ENCODE measurements at regions not wholly inside any gene's neighbourhood (a gene's known extent, or its start where the extent isn't known, plus 50 kb on each side); places are given as distances from the start of the nearest gene placed in this dataset.

- Mint-ChIP-seq H3K4me1 (no peaks in the 10 kb centered on the region), H3K36me3 (ENCODE audit: low read depth) (no peaks in the 10 kb centered on the region)
- ATAC-seq (replicated peaks), result no peak
Observed at GRCh38 chr20:19000078-19000477, 186.5 kb downstream of the SCP2D1 start.

DNA sequence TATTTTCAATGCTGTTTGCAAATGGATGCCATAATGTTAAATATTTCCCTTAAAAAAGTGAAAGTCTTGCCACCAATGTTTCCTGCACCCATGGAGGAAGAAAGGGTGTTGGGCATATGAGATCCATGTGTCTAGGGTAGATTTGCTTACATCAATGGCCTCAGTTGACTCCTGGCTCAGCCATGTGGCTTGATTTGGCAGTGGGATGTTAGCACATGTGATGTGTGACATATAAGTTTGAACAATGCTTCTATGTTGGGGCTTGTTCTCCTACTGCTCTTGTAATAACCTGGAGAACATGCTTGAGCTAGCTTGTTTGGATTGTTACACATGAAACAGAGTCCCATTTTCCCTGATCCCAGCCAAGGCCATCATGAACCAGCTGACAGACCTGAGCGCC lies 187.6 kb downstream of the SCP2D1 start:
- Mint-ChIP-seq H3K27ac (no peak overlapping the region), H3K4me3 (no peak overlapping the region), H3K36me3 (ENCODE audit: low read depth) (no peaks in the 10 kb centered on the region), H3K27me3 (no peaks in the 10 kb centered on the region), H3K9me3 (no peaks in the 10 kb centered on the region), H3K4me1 (no peaks in the 10 kb centered on the region)
- no peak for ATAC-seq (replicated peaks)

More at GRCh38 chr20:19000078-19000477, 186.5 kb downstream of the SCP2D1 start:
- no peak overlapping the region for H3K4me3 Mint-ChIP-seq
- no peaks in the 10 kb centered on the region for H3K27me3 Mint-ChIP-seq
- H3K27ac Mint-ChIP-seq, result no peak overlapping the region
- H3K9me3 Mint-ChIP-seq, result no peaks in the 10 kb centered on the region

- Mint-ChIP-seq H3K9me3 (no peaks in the 10 kb centered on the region), H3K27ac (no peak overlapping the region), H3K4me3 (no peak overlapping the region), H3K27me3 (peaks cover 2% of the 10 kb centered on the region), H3K36me3 (ENCODE audit: low read depth) (no peaks in the 10 kb centered on the region), H3K4me1 (no peaks in the 10 kb centered on the region)
- no peak for ATAC-seq (replicated peaks)
Observed at GRCh38 chr20:19003366-19004336, 190.1 kb downstream of the SCP2D1 start.

DNA sequence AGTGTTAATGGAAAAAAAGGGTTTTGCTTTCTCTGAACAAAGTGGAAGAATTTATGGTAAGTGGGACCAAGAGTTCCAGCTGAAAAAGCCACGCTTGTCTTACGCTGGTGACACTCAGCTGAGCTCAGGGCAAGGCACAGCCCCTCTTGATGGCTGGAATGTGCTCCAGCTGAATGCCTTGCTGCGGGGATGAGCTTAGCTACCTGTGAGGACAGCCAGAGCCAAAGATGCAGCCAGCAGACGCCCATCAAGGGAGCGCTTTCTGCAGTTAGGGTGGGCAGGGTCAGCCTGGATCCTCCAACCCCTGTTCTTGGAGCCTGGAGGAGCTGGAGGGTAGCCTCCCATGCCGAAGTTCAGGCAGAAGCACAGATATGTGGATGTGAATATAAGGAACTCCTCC lies 191.4 kb downstream of the SCP2D1 start:
- no peaks in the 10 kb centered on the region for H3K9me3 Mint-ChIP-seq
- ATAC-seq (replicated peaks), result no peak
- no peak overlapping the region for H3K4me3 Mint-ChIP-seq
- no peak overlapping the region for H3K27ac Mint-ChIP-seq
- H3K4me1 Mint-ChIP-seq, result no peaks in the 10 kb centered on the region
- H3K36me3 Mint-ChIP-seq (ENCODE audit: low read depth), result no peaks in the 10 kb centered on the region
- peaks cover 3% of the 10 kb centered on the region for H3K27me3 Mint-ChIP-seq

- H3K9me3 Mint-ChIP-seq, result no peaks in the 10 kb centered on the region
- no peaks in the 10 kb centered on the region for H3K4me1 Mint-ChIP-seq
- peaks cover 3% of the 10 kb centered on the region for H3K27me3 Mint-ChIP-seq
- no peak overlapping the region for H3K27ac Mint-ChIP-seq
- H3K4me3 Mint-ChIP-seq, result no peak overlapping the region
- ATAC-seq (replicated peaks), result no peak
- H3K36me3 Mint-ChIP-seq (ENCODE audit: low read depth), result no peaks in the 10 kb centered on the region
Observed at GRCh38 chr20:19008497-19008896, 194.9 kb downstream of the SCP2D1 start.

DNA sequence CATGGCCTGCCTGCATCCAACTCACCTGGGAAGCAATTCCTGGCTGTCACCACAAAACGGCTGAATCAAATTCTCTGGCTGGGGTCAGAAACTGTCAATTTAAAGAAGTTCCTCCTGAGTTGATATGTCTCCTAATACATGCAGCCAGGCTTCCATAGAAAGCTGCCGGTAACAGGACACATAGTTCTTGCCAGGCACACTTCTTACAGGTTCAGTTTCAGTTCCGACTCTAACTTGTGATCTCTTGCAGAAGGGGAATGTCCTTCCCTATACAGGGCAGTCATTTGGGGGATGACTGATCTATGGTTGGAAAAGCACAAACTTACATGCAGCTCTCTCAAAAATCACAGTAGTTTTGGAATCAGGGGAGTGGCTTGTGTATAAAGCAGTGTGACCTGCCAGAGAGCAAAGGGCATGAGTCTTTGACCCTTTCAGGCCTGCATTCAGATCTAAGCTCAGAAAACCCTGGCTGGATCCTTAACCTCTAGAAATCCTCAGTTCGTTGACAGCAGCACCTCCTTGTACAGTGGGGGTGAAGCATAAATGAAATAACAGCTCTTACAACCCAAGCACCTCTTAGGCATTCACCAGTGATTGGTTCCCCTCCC lies 195.6 kb downstream of the SCP2D1 start:
- Mint-ChIP-seq H3K4me3 (no peak overlapping the region), H3K4me1 (no peaks in the 10 kb centered on the region), H3K27ac (no peak overlapping the region), H3K36me3 (ENCODE audit: low read depth) (no peaks in the 10 kb centered on the region), H3K27me3 (peaks cover 3% of the 10 kb centered on the region), H3K9me3 (no peaks in the 10 kb centered on the region)
- ATAC-seq (replicated peaks), result no peak

DNA sequence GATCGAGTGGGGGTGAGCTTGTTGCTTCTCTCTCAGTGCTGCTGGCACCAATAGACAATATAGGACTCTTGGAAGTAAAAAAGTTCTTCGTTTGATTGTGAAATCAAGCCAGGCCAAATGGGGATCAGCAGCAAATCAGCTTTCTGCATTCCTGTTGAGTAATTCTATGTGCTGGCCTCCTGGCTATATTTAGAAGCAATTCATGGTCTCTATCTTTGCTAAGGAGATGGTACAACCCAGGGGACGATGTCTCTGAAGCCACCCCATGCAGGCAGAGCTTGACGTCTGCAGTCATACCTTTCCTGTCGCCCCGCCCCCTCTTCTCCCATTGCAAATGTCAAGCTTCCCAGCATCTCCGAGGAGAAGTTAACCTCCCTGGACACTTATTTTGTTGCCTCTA lies 199.1 kb downstream of the SCP2D1 start:
- Mint-ChIP-seq H3K4me3 (no peak overlapping the region), H3K27ac (no peak overlapping the region), H3K27me3 (peaks cover 3% of the 10 kb centered on the region), H3K9me3 (no peaks in the 10 kb centered on the region), H3K4me1 (no peaks in the 10 kb centered on the region), H3K36me3 (ENCODE audit: low read depth) (no peaks in the 10 kb centered on the region)
- ATAC-seq (replicated peaks), result no peak

DNA sequence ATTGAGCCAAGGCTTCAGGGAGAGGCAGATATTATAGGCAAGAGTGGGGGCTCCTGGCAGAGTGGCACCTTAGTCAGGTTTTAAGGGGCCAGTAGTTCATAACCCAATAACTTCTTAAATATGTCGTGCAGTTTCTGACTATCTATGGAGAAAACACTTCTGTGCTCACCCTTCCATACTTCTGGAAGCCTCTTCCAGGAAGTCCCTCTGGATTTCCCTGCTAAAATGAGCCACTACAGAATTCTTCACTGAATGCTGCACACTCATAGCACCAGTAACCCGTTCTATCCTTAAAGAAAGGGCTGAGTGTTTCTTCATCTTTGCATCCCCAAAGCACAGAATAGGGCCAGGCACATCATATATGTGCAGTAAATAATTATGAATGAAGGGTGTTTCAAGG lies 198.5 kb upstream of the SLC24A3 start:
- Mint-ChIP-seq H3K4me3 (no peak overlapping the region), H3K27me3 (no peaks in the 10 kb centered on the region), H3K4me1 (no peaks in the 10 kb centered on the region), H3K27ac (no peak overlapping the region), H3K36me3 (ENCODE audit: low read depth) (no peaks in the 10 kb centered on the region), H3K9me3 (no peaks in the 10 kb centered on the region)
- ATAC-seq (replicated peaks), result no peak

- H3K27me3 Mint-ChIP-seq, result no peaks in the 10 kb centered on the region
- no peaks in the 10 kb centered on the region for H3K36me3 Mint-ChIP-seq (ENCODE audit: low read depth)
- no peaks in the 10 kb centered on the region for H3K9me3 Mint-ChIP-seq
- no peak overlapping the region for H3K27ac Mint-ChIP-seq
- H3K4me1 Mint-ChIP-seq, result no peaks in the 10 kb centered on the region
- H3K4me3 Mint-ChIP-seq, result no peak overlapping the region
- no peak for ATAC-seq (replicated peaks)
Observed at GRCh38 chr20:19015351-19016139, 196.9 kb upstream of the SLC24A3 start.

- no peak overlapping the region for H3K27ac Mint-ChIP-seq
- no peaks in the 10 kb centered on the region for H3K9me3 Mint-ChIP-seq
- H3K36me3 Mint-ChIP-seq (ENCODE audit: low read depth), result no peaks in the 10 kb centered on the region
- ATAC-seq (replicated peaks), result no peak
- H3K4me1 Mint-ChIP-seq, result no peaks in the 10 kb centered on the region
- no peaks in the 10 kb centered on the region for H3K27me3 Mint-ChIP-seq
- no peak overlapping the region for H3K4me3 Mint-ChIP-seq
Observed at GRCh38 chr20:19016140-19016497, 196.3 kb upstream of the SLC24A3 start.

- Mint-ChIP-seq H3K27me3 (no peaks in the 10 kb centered on the region), H3K4me1 (no peaks in the 10 kb centered on the region), H3K27ac (no peak overlapping the region), H3K36me3 (ENCODE audit: low read depth) (no peaks in the 10 kb centered on the region), H3K4me3 (no peak overlapping the region), H3K9me3 (no peaks in the 10 kb centered on the region)
- no peak for ATAC-seq (replicated peaks)
Observed at GRCh38 chr20:19017104-19017690, 195.2 kb upstream of the SLC24A3 start.

DNA sequence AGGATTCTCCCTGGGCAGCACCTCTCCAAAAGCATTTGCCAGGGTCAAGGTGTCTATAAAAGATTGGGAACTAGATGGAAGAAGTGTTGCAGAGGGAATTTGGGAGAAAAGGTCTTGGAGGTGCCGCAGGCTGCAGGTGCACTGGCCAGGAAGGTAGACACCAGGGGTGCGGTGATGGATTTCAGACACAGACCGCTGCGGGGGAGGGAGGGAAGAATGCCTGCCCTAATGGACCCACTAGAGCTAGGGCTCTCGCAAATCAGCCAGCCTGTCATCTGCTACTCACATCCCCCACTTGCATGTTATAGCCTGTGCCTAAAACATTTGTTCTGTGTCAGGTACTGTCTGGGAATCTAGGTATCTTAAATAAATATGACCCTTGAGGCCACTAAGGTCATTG lies 193.6 kb upstream of the SLC24A3 start:
- no peak for ATAC-seq (replicated peaks)
- H3K27ac Mint-ChIP-seq, result no peak overlapping the region
- H3K4me1 Mint-ChIP-seq, result no peaks in the 10 kb centered on the region
- no peaks in the 10 kb centered on the region for H3K9me3 Mint-ChIP-seq
- H3K4me3 Mint-ChIP-seq, result no peak overlapping the region
- peaks cover 5% of the 10 kb centered on the region for H3K27me3 Mint-ChIP-seq
- H3K36me3 Mint-ChIP-seq (ENCODE audit: low read depth), result no peaks in the 10 kb centered on the region

GRCh38 chr20:19019734-19020364 lies 192.6 kb upstream of the SLC24A3 start:
- Mint-ChIP-seq H3K27me3 (peaks cover 5% of the 10 kb centered on the region), H3K4me3 (no peak overlapping the region), H3K27ac (no peak overlapping the region), H3K4me1 (no peaks in the 10 kb centered on the region), H3K36me3 (ENCODE audit: low read depth) (no peaks in the 10 kb centered on the region), H3K9me3 (no peaks in the 10 kb centered on the region)
- no peak for ATAC-seq (replicated peaks)

All from activated T-helper 17 cell treated with anti-CD3 and anti-CD28 coated beads, Interleukin-2, amount 50 U/mL, for 72 hours (primary cell).